ENCODE measurements at regions not wholly inside any gene's neighbourhood (a gene's known extent, or its start where the extent isn't known, plus 50 kb on each side); places are given as distances from the start of the nearest gene placed in this dataset.

DNA sequence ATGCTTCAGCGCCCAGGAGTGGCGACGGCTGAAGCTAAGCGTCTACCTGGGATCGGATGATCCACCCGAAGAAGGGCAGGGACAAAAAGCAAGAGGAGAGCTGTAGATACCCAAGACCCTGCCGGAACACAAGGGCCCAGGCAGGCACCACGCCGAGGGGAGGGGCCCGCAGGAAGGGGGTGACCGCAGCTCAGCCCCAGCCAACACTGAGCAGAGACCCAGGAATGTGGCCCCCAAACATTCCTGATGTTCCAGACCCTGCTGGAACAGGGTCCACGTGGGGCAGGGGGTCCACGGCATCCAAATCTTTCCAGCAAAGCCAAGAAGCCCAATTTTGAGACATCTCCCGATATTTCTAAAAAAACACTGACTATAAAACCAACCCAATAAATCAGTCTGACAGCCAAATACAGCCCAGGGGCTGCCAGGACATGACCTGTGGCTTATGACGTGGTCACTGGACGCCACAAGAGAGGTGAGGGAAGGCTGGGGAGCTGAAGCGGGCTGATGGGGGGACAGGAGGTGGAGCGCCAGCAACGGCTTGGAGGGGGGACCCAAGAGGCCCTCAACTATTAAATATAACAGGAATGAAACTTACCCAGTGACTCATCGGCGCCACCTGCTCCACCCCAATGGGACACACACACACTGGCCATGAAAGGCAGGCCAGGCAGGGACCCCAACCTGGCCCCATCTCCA is 58.9 kb downstream of the NCOR2 start:
- Mint-ChIP-seq H3K4me3 (no peak overlapping the region), H3K9me3 (ENCODE audit: low read depth) (no peaks in the 10 kb centered on the region), H3K27me3 (no peaks in the 10 kb centered on the region), H3K36me3 (no peaks in the 10 kb centered on the region), H3K27ac (no peak overlapping the region), H3K4me1 (peaks cover 2% of the 10 kb centered on the region)
- CTCF ChIA-PET = interaction anchor here (1.9 kb wide), 1 partner anchor 14 kb away, joined by 4 read pairs; no protein-coding TSS in a partner anchor
- no peak for DNase-seq
- no peak for ATAC-seq

DNA sequence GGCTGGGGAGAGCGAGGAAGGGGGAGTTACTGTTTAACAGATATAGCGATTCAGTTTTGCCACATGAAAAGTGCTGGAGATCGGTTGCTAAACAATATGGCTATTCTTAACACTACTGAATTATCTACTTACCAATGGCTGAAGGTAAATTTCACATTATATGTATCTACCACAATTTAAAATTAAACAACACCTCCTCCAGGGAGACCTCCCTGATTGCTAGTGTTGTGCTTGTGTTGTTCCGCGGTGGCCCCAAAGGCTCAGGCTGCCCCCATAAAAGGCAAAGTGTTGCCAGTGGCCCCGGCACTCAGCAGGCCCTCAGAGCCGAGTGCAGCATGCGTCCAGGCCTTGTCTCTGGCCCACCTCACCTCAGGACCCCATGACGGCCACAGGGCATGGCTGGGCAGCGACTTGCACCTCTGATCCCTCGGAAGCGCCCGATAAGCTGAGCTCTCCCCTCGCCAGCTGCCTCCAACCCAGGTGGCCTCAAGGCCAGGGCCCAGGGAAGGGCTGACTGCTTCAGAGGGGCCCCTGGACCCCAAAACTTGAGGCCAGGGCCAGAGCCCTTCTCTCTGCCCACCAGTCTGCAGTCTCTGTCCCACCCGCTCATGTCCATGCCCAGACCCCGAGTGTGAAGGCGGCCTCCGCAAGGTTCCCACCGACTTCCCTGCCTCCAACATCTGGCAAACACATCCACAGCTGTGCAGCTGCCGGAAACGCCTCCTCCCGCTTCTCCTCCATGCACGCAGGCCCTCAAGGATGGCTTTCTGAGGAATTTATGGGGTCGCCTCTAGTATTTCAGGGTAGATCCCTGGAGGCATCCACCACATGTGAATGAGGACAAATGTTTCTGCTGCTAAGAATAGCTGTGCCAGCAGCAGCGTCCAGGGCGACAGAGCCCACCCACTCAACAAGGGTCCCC is 60.0 kb downstream of the NCOR2 start:
- Mint-ChIP-seq H3K27me3 (no peaks in the 10 kb centered on the region), H3K27ac (no peak overlapping the region), H3K9me3 (ENCODE audit: low read depth) (no peaks in the 10 kb centered on the region), H3K36me3 (no peaks in the 10 kb centered on the region), H3K4me1 (peaks cover 2% of the 10 kb centered on the region), H3K4me3 (no peak overlapping the region)
- no peak for ATAC-seq
- no peak for DNase-seq
- CTCF ChIA-PET = no interaction called here

DNA sequence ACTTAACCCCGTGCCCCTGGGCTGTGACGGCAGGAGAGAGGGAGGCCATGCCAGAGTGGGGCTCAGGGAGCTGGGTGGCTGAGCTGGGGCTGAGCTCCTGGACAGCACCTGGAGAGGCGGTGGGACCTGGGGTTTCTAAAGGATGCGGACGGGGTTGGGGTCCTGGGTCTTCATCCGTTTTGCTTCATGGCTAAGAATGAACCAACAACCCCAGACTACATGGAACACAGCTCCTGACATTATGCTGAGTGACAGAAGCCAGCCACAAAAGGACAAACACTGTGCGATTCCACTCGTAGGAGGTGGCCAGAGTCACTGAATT is 60.6 kb downstream of the NCOR2 start:
- H3K4me1 Mint-ChIP-seq = peaks cover 2% of the 10 kb centered on the region
- no peaks in the 10 kb centered on the region for H3K9me3 Mint-ChIP-seq (ENCODE audit: low read depth)
- no peak for ATAC-seq
- H3K27ac Mint-ChIP-seq = no peak overlapping the region
- H3K4me3 Mint-ChIP-seq = no peak overlapping the region
- H3K27me3 Mint-ChIP-seq = no peaks in the 10 kb centered on the region
- H3K36me3 Mint-ChIP-seq = no peaks in the 10 kb centered on the region
- DNase-seq = no peak
- CTCF ChIA-PET = no interaction called here

DNA sequence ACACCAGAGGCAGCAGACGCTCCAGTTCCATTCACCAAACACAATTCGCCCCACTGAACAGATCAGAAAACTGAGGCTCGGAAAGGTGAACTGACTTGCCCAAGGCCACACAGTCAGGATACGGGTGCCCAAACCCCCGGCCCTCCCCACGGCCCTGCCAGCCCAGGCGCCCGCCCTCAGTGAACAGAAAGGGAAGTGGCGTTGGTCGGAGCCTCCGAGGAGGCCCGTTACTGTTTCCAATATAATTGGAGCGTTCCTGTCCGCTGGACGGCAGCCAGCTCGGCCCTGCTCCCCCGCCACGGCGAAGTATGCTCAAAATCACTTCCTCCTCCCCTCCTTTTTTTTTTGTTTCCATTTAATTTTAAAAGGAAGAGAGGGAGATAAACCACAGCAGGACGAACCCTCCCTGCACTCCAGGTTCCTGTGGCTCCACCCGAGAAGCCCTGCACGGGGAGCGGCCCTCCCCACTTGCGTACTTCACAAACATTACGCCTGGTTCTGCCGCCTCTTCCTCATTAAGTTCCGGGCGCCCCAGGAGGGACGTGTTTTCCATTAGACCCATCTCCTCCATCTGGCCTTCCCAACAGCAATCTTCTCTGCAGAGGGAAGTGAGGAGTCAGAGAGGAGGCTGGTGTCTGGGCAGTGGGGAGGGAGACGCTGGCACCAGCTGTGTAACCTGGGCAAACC is 61.1 kb downstream of the NCOR2 start:
- ATAC-seq = no peak
- H3K27ac Mint-ChIP-seq = no peak overlapping the region
- no peaks in the 10 kb centered on the region for H3K27me3 Mint-ChIP-seq
- H3K4me3 Mint-ChIP-seq = no peak overlapping the region
- DNase-seq = no peak
- no peaks in the 10 kb centered on the region for H3K9me3 Mint-ChIP-seq (ENCODE audit: low read depth)
- CTCF ChIA-PET = no interaction called here
- H3K4me1 Mint-ChIP-seq = peaks cover 2% of the 10 kb centered on the region
- H3K36me3 Mint-ChIP-seq = no peaks in the 10 kb centered on the region

DNA sequence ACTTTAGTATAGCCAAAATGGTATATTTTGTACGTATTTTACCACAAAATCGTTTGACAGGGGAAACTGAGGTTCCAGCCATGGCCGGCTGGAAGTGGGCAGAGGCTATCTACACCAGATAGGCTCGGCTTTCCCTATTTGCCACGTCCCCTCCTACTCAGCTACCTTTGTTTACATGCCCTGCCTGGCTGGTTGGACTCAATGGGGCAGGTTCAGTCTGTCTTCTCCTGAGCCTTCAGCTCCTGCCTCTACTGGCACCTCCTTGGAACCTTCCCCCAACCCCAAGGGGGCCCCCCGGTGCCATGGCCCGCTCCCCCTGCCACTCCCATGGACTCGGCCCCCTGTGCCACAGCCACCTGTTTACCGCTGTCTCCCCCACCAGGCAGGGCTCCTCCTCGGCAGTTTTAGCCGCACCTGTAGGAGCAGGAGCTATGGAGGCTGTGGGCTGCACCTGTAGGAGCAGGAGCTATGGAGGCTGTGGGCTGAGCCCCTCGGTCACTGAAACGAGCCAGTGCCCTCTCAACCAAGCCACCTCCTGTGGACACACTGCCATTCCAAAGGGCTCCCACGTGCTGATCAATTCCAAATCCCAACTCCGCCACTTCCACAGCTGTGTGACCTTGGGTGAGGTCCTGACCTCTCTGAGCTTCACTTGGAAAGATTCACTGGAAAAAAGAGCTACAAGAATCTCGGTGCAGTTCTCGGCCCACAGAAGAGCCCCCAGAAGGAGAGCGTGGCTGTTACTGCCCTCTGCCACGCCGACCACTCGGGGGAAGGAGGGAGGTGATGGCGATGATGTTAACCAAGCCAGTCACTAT is 62.2 kb downstream of the NCOR2 start:
- CTCF ChIA-PET = no interaction called here
- peaks cover 2% of the 10 kb centered on the region for H3K4me1 Mint-ChIP-seq
- H3K27ac Mint-ChIP-seq = no peak overlapping the region

DNA sequence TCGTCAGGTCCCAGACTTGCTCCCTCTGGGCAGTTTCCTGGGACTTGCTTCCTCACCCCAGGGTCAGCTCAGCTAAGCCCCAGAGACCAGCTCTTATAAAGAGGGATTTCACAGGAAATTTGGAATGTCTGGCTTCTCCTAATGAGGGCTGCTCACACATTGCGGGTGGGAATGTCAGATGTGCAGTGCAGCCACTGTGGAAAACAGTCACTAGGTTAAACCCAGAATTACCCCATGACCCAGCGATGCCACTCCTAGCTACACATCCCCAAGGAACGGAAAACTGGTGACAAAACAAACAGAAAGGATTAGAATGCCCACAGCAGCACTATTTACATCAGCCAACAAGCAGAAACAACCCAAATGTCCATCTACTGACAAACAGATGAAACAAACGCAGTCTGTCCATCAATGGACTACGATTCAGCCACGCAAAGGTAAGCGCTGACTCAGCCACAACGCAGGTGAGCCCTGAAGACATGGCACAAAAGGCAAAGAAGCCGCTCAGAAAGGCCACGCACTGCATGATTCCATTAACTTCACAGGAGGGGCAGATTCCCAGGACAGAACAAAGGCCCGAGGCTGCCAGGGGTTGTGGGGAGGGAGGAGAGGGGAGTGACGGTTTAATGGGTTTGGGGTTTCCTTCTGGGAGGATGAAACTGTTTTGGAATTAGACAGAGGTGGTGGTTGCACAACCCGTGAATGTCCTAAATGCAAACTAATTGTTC is 63.0 kb downstream of the NCOR2 start:
- no peak overlapping the region for H3K4me3 Mint-ChIP-seq
- CTCF ChIA-PET = no interaction called here
- peaks cover 2% of the 10 kb centered on the region for H3K4me1 Mint-ChIP-seq
- H3K27ac Mint-ChIP-seq = no peak overlapping the region
- H3K27me3 Mint-ChIP-seq = no peaks in the 10 kb centered on the region
- no peaks in the 10 kb centered on the region for H3K9me3 Mint-ChIP-seq (ENCODE audit: low read depth)
- no peaks in the 10 kb centered on the region for H3K36me3 Mint-ChIP-seq
- DNase-seq (no peak), ATAC-seq (no peak)

More for the DNA sequence above, 62.2 kb downstream of the NCOR2 start:
- H3K4me3 Mint-ChIP-seq = no peak overlapping the region
- H3K27me3 Mint-ChIP-seq = no peaks in the 10 kb centered on the region
- ATAC-seq (no peak), DNase-seq (no peak)
- no peaks in the 10 kb centered on the region for H3K36me3 Mint-ChIP-seq
- no peaks in the 10 kb centered on the region for H3K9me3 Mint-ChIP-seq (ENCODE audit: low read depth)

DNA sequence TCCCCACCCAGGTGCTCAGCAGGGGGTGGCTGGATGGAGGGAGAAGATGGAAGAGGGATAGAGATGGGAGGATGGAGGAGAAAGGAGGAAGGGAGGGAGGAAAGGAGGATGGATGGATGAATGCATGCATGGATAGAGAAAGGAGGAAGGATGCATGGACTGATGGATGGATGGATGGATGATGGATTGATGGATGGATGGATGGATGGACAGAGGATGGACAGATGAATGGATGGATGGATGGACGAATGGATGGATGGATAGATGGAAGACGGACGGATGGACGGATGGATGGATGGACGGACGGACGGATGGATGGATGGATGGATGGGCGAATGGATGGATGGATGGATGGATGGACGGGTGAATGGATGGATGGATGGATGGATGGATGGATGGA is 64.1 kb downstream of the NCOR2 start:
- H3K4me3 Mint-ChIP-seq = no peak overlapping the region
- H3K27me3 Mint-ChIP-seq = no peaks in the 10 kb centered on the region

DNA sequence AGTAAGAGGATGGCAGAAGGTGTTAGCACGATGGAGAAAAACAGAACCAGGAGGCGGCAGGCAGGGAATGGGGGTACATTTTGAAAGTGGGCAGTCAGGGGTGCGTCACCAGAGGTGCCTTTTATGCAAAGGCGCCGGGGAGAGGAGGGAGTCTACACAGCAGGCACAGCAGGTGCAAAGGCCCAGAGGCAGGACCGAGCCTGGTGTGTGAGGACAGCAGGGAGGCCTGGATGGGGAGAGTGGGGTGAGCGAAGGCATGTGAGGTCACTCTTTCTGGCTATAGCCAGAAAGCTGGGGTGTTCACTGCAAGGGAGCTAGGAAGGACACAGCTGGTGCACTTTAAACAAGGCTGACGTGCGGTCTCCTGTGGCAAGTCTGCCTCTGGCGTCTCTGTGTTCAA is 65.0 kb downstream of the NCOR2 start:
- CTCF ChIA-PET = interaction anchor here (1.3 kb wide), 1 partner anchor 35 kb away, joined by 3 read pairs; no protein-coding TSS in a partner anchor
- H3K27ac Mint-ChIP-seq = no peak overlapping the region

More for the DNA sequence above, 64.1 kb downstream of the NCOR2 start:
- Mint-ChIP-seq H3K27ac (no peak overlapping the region), H3K9me3 (ENCODE audit: low read depth) (no peaks in the 10 kb centered on the region), H3K4me1 (no peaks in the 10 kb centered on the region), H3K36me3 (no peaks in the 10 kb centered on the region)
- DNase-seq (no peak), ATAC-seq (no peak)
- CTCF ChIA-PET = no interaction called here

DNA sequence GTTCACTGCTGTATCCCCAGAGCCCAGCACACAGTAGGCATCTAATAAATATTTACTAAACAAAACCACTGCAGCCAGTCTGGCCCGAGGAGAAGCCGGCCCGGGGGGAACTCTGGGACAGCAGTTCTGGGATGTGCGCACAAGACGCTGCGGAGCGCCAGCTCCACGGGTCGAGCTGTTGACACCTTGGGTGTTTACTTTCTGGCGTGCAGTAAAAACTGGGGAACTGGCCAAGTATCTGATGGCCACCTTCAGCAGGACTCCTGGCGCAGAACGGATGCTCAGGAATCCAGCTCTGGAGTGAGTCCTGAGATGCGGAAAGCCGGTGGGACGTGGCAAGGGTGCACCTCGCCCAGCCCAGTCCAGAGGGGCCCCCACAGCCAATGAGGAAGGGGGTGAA is 65.6 kb downstream of the NCOR2 start:
- CTCF ChIA-PET = interaction anchor here (1.3 kb wide), 1 partner anchor 36 kb away, joined by 3 read pairs; no protein-coding TSS in a partner anchor
- no peaks in the 10 kb centered on the region for H3K9me3 Mint-ChIP-seq (ENCODE audit: low read depth)
- no peak for DNase-seq
- H3K4me1 Mint-ChIP-seq = no peaks in the 10 kb centered on the region
- H3K27ac Mint-ChIP-seq = no peak overlapping the region
- H3K36me3 Mint-ChIP-seq = no peaks in the 10 kb centered on the region
- no peak overlapping the region for H3K4me3 Mint-ChIP-seq
- no peak for ATAC-seq
- no peaks in the 10 kb centered on the region for H3K27me3 Mint-ChIP-seq

More for the DNA sequence above, 65.0 kb downstream of the NCOR2 start:
- Mint-ChIP-seq H3K4me3 (no peak overlapping the region), H3K27me3 (no peaks in the 10 kb centered on the region), H3K36me3 (no peaks in the 10 kb centered on the region), H3K9me3 (ENCODE audit: low read depth) (no peaks in the 10 kb centered on the region), H3K4me1 (no peaks in the 10 kb centered on the region)
- no peak for DNase-seq
- no peak for ATAC-seq

DNA sequence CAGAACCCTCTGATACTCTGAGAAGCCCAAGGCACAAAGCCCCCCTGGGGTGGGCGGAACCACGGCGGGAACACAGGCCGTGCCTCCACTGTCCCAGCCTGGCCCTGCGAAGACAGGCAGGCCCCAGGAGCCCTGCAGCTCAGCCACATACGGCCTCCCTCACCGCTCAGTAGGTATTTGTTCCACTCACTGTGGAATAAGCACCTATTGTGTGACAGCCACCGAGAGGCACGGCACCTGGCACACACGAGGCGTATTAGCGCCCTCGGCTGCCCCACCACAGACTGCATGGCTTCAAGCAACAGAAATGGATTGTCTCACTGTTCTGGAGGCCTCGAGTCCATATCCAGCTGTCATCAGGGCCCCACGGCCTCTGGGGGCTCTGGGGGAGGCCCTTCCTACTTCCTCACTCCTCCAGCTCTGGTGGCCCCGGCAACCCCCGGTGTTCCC is 66.3 kb downstream of the NCOR2 start:
- CTCF ChIA-PET = interaction anchor here (1.3 kb wide), 1 partner anchor 37 kb away, joined by 3 read pairs; no protein-coding TSS in a partner anchor
- Mint-ChIP-seq H3K4me3 (no peak overlapping the region), H3K4me1 (no peaks in the 10 kb centered on the region), H3K27ac (no peak overlapping the region), H3K27me3 (no peaks in the 10 kb centered on the region), H3K36me3 (no peaks in the 10 kb centered on the region), H3K9me3 (ENCODE audit: low read depth) (no peaks in the 10 kb centered on the region)
- no peak for ATAC-seq
- DNase-seq = no peak

DNA sequence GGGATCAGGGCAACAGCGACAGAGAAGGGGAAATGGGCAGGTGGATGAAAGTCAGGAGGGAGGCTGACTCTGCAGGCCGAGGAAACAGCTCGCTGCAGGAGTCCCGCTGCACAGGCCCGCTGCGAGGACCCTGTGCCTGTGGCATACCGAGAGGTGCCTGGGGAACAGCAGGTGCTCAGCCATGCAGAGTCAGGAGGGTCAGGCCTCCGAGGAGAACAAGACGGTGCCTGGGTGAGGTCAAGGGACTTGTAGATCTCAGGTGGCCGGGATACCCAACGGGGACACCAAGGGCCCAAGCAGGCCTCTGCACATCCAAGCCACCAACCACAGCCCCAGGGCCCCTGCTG is 67.5 kb downstream of the NCOR2 start:
- no peak for DNase-seq
- no peak for ATAC-seq
- Mint-ChIP-seq H3K9me3 (ENCODE audit: low read depth) (no peaks in the 10 kb centered on the region), H3K36me3 (no peaks in the 10 kb centered on the region), H3K4me1 (peaks cover 5% of the 10 kb centered on the region), H3K27ac (no peak overlapping the region), H3K27me3 (no peaks in the 10 kb centered on the region), H3K4me3 (no peak overlapping the region)
- CTCF ChIA-PET = interaction anchor here (1.0 kb wide), 1 partner anchor 10 kb away, joined by 3 read pairs; no protein-coding TSS in a partner anchor

DNA sequence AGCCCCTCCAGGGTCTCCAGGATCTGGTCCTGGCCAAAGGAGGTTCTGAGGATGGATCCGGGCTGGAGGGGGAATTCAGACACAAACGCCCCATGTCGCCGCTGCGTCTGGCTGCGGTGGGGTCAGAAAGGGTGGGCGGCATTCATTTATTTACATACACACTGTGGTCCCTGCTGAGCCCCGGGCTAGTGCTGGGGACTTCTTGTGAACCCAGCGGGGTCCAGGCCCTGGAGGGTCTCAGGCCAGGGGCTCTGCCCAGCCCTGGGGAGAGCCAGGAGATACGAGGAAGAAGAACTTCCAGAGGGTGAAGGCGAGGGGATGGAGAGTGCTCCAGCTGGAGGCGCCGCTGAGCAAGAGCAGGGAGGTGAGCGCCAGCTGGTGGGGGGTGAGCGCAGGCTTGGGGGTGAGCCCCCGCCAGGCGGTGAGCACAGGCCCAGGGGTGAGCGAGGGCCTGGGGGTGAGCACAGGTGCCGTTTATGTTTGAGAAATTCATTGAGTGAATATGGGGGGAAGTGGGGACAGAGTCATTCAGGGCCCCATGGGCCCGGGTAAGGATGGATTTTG is 68.1 kb downstream of the NCOR2 start:
- CTCF ChIA-PET = interaction anchor here (1.0 kb wide), 1 partner anchor 10 kb away, joined by 3 read pairs; no protein-coding TSS in a partner anchor
- Mint-ChIP-seq H3K27ac (no peak overlapping the region), H3K4me3 (no peak overlapping the region), H3K4me1 (peaks cover 11% of the 10 kb centered on the region), H3K27me3 (no peaks in the 10 kb centered on the region), H3K9me3 (ENCODE audit: low read depth) (no peaks in the 10 kb centered on the region), H3K36me3 (no peaks in the 10 kb centered on the region)
- no peak for DNase-seq
- ATAC-seq = no peak
